ENCODE measurements at regions not wholly inside any gene's neighbourhood (a gene's known extent, or its start where the extent isn't known, plus 50 kb on each side); places are given as distances from the start of the nearest gene placed in this dataset.

DNA sequence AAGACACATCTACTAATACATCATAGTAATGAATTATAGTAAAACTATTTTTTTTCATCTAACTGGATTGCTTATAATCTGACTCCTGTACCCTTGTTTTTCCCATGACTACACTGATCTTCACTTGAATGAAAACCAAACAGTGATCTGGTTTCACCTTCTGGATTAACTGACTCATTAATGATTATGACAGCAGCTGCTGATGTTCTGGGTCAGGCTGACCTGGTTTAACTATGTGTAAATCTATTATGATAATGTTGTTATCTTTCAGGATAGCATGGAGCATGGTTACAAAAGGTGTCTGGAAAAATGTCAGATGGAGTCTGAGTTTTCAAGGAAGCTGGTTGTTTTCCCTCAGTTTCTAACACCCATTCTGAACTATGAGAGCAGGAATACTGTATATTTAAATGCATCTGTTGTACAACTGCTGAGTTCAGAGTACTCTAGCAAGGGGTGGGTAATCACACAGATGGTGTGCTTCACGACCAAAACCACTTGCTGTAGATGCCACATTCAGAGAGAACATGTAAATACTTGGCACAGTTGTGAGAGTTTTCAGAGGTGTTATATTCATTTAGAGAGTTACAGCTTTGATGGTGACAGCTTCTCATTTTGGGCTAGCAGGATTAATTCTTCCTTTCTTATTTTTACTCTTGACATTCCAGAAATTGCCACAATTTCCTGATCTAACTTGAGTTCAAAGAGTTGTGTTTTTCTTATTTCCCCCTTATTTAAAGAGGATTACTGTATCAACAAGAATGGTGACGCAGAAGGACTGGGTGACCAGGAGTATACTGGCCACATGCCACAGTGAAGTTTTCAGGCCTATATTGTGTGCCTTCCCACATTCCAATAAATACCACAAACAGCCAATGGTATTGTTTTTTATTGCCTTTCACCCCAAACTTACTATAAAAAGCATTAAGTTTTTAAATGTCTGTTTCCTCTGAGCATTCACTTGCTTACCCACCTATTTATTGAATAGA lies 249.7 kb upstream of the TET2 start:
- no peak overlapping the region for H2AFZ ChIP-seq
- H3K4me1 ChIP-seq (ENCODE audit: insufficient read depth), result no peaks in the 10 kb centered on the region
- no peak overlapping the region for H3K27ac Mint-ChIP-seq
- H3K4me2 ChIP-seq, result no peak overlapping the region
- no peak overlapping the region for H3K27ac ChIP-seq (ENCODE audit: low read depth)
- no peaks in the 10 kb centered on the region for H3K27me3 ChIP-seq (ENCODE audit: insufficient read depth)
- peaks cover under 1% of the 10 kb centered on the region for H3K27me3 Mint-ChIP-seq (ENCODE audit: insufficient read depth, low read depth, poor library complexity)
- no peaks in the 10 kb centered on the region for H3F3A ChIP-seq (replicated peaks; ENCODE audit: low read depth)
- H4K20me1 ChIP-seq (replicated peaks; ENCODE audit: insufficient read depth), result no peaks in the 10 kb centered on the region
- H3K9me3 Mint-ChIP-seq, result peaks cover 10% of the 10 kb centered on the region
- TF ChIP-seq EZH2 (IDR thresholded peaks at IDR 0.05; ENCODE audit: low read depth, unreplicated experiment) (no peak), JUNB (IDR thresholded peaks at IDR 0.05; ENCODE audit: unreplicated experiment) (no peak), POLR2AphosphoS5 (IDR thresholded peaks at IDR 0.05; ENCODE audit: low read depth) (no peak)
- TF ChIP-seq, protein P1, sequence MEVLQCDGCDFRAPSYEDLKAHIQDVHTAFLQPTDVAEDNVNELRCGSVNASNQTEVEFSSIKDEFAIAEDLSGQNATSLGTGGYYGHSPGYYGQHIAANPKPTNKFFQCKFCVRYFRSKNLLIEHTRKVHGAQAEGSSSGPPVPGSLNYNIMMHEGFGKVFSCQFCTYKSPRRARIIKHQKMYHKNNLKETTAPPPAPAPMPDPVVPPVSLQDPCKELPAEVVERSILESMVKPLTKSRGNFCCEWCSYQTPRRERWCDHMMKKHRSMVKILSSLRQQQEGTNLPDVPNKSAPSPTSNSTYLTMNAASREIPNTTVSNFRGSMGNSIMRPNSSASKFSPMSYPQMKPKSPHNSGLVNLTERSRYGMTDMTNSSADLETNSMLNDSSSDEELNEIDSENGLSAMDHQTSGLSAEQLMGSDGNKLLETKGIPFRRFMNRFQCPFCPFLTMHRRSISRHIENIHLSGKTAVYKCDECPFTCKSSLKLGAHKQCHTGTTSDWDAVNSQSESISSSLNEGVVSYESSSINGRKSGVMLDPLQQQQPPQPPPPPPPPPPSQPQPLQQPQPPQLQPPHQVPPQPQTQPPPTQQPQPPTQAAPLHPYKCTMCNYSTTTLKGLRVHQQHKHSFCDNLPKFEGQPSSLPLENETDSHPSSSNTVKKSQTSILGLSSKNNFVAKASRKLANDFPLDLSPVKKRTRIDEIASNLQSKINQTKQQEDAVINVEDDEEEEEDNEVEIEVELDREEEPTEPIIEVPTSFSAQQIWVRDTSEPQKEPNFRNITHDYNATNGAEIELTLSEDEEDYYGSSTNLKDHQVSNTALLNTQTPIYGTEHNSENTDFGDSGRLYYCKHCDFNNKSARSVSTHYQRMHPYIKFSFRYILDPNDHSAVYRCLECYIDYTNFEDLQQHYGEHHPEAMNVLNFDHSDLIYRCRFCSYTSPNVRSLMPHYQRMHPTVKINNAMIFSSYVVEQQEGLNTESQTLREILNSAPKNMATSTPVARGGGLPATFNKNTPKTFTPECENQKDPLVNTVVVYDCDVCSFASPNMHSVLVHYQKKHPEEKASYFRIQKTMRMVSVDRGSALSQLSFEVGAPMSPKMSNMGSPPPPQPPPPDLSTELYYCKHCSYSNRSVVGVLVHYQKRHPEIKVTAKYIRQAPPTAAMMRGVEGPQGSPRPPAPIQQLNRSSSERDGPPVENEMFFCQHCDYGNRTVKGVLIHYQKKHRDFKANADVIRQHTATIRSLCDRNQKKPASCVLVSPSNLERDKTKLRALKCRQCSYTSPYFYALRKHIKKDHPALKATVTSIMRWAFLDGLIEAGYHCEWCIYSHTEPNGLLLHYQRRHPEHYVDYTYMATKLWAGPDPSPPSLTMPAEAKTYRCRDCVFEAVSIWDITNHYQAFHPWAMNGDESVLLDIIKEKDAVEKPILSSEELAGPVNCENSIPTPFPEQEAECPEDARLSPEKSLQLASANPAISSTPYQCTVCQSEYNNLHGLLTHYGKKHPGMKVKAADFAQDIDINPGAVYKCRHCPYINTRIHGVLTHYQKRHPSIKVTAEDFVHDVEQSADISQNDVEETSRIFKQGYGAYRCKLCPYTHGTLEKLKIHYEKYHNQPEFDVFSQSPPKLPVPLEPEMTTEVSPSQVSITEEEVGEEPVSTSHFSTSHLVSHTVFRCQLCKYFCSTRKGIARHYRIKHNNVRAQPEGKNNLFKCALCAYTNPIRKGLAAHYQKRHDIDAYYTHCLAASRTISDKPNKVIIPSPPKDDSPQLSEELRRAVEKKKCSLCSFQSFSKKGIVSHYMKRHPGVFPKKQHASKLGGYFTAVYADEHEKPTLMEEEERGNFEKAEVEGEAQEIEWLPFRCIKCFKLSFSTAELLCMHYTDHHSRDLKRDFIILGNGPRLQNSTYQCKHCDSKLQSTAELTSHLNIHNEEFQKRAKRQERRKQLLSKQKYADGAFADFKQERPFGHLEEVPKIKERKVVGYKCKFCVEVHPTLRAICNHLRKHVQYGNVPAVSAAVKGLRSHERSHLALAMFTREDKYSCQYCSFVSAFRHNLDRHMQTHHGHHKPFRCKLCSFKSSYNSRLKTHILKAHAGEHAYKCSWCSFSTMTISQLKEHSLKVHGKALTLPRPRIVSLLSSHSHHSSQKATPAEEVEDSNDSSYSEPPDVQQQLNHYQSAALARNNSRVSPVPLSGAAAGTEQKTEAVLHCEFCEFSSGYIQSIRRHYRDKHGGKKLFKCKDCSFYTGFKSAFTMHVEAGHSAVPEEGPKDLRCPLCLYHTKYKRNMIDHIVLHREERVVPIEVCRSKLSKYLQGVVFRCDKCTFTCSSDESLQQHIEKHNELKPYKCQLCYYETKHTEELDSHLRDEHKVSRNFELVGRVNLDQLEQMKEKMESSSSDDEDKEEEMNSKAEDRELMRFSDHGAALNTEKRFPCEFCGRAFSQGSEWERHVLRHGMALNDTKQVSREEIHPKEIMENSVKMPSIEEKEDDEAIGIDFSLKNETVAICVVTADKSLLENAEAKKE (CRISPR knock-in tag; IDR thresholded peaks at IDR 0.05), result no peak
- TF ChIP-seq, protein P2, sequence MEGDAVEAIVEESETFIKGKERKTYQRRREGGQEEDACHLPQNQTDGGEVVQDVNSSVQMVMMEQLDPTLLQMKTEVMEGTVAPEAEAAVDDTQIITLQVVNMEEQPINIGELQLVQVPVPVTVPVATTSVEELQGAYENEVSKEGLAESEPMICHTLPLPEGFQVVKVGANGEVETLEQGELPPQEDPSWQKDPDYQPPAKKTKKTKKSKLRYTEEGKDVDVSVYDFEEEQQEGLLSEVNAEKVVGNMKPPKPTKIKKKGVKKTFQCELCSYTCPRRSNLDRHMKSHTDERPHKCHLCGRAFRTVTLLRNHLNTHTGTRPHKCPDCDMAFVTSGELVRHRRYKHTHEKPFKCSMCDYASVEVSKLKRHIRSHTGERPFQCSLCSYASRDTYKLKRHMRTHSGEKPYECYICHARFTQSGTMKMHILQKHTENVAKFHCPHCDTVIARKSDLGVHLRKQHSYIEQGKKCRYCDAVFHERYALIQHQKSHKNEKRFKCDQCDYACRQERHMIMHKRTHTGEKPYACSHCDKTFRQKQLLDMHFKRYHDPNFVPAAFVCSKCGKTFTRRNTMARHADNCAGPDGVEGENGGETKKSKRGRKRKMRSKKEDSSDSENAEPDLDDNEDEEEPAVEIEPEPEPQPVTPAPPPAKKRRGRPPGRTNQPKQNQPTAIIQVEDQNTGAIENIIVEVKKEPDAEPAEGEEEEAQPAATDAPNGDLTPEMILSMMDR (conservative IDR thresholded peaks at IDR 0.05; ENCODE audit: low read depth in 2 of 2), result no peak
- TF ChIP-seq, protein P3, sequence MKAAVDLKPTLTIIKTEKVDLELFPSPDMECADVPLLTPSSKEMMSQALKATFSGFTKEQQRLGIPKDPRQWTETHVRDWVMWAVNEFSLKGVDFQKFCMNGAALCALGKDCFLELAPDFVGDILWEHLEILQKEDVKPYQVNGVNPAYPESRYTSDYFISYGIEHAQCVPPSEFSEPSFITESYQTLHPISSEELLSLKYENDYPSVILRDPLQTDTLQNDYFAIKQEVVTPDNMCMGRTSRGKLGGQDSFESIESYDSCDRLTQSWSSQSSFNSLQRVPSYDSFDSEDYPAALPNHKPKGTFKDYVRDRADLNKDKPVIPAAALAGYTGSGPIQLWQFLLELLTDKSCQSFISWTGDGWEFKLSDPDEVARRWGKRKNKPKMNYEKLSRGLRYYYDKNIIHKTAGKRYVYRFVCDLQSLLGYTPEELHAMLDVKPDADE (IDR thresholded peaks at IDR 0.05), result no peak
- TF ChIP-seq, protein P4, sequence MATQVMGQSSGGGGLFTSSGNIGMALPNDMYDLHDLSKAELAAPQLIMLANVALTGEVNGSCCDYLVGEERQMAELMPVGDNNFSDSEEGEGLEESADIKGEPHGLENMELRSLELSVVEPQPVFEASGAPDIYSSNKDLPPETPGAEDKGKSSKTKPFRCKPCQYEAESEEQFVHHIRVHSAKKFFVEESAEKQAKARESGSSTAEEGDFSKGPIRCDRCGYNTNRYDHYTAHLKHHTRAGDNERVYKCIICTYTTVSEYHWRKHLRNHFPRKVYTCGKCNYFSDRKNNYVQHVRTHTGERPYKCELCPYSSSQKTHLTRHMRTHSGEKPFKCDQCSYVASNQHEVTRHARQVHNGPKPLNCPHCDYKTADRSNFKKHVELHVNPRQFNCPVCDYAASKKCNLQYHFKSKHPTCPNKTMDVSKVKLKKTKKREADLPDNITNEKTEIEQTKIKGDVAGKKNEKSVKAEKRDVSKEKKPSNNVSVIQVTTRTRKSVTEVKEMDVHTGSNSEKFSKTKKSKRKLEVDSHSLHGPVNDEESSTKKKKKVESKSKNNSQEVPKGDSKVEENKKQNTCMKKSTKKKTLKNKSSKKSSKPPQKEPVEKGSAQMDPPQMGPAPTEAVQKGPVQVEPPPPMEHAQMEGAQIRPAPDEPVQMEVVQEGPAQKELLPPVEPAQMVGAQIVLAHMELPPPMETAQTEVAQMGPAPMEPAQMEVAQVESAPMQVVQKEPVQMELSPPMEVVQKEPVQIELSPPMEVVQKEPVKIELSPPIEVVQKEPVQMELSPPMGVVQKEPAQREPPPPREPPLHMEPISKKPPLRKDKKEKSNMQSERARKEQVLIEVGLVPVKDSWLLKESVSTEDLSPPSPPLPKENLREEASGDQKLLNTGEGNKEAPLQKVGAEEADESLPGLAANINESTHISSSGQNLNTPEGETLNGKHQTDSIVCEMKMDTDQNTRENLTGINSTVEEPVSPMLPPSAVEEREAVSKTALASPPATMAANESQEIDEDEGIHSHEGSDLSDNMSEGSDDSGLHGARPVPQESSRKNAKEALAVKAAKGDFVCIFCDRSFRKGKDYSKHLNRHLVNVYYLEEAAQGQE (IDR thresholded peaks at IDR 0.05; ENCODE audit: unreplicated experiment), result no peak
- H3K4me3 ChIP-seq, result no peak overlapping the region
- no peaks in the 10 kb centered on the region for H3K4me1 Mint-ChIP-seq
- 0 out of 2 replicates have a peak, but pooled peaks cover 5% of the 10 kb centered on the region for H3K9me2 ChIP-seq (ENCODE audit: insufficient read depth)
- H3K79me2 ChIP-seq (replicated peaks; ENCODE audit: insufficient read depth), result no peaks in the 10 kb centered on the region
- no peak for DNase-seq (ENCODE audit: low spot score)
- ATAC-seq, result no peak
- peaks cover 6% of the 10 kb centered on the region; the same call in 2 of the 3 replicates for H3K36me3 Mint-ChIP-seq (ENCODE audit: low read depth)
- no peak overlapping the region for H3K4me3 Mint-ChIP-seq
- no peaks in the 10 kb centered on the region for H3K36me3 ChIP-seq (ENCODE audit: insufficient read depth)
